T-cell (primary cell): ENCODE measurements at regions not wholly inside any gene's neighbourhood (a gene's known extent, or its start where the extent isn't known, plus 50 kb on each side); places are given as distances from the start of the nearest gene placed in this dataset.
"Not testable (repeated sequence)": the region's sequence is repeated elsewhere in the genome, so short reads cannot be mapped to it uniquely, and the experiment has no call there.

Experiments used
- ATAC-seq, 4 experiments: fragments of 200-7000 bp in 3 of 4; fragments of 150-1000 bp in 1 of 4; cut with Tn5 transposase; replicated peaks in 1 of 4; 1 replicate in 3 of 4; 2 replicates in 1 of 4; pipeline ENCODE4 v1.10.0; 2021; ENCODE audit warnings: moderate library complexity in 3 of 4, mild to moderate bottlenecking in 2 of 4, moderate number of reproducible peaks in 1 of 4
- CTCF ChIA-PET, 2 donors: fragments of 300-600 bp; sonication (Branson Sonifier 250); formaldehyde crosslinking; loops; one replicate each; lab custom pipeline; 2022; ENCODE audit warnings: antibody characterized with exemption in 2 of 2; lab: Charles Lee
- POLR2A ChIA-PET, 2 donors: fragments of 300-600 bp; sonication (Branson Sonifier 250); formaldehyde crosslinking; loops; one replicate each; lab custom pipeline; 2022; ENCODE audit warnings: antibody characterized with exemption in 2 of 2; lab: Charles Lee
- DNase-seq, 35 experiments: peaks; one replicate each; pipeline versions ENCODE4 v3.0.0 to v3.0.0-alpha.2; 2013 to 2023
- H3K27ac ChIP-seq: one replicate; pipeline ENCODE4 v1.5.1; 2013; ENCODE audit warnings: low read length
- H3K27me3 ChIP-seq, 2 experiments: replicated peaks in 1 of 2; 1 replicate in 1 of 2; 2 replicates in 1 of 2; pipeline versions ENCODE4 v1.6.1 to v1.7.0; 2013; ENCODE audit warnings: low read length in 1 of 2, mixed read lengths in 1 of 2; ENCODE audit not compliant: control insufficient read depth in 2 of 2, insufficient read depth in 2 of 2; ENCODE audit errors: extremely low read depth in 1 of 2
- H3K36me3 ChIP-seq, 2 donors: 1 replicate in 1 of 2; 2 replicates in 1 of 2; pipeline versions ENCODE4 v1.6.1 to v1.7.0; 2013; ENCODE audit warnings: low read length in 1 of 2; ENCODE audit not compliant: control insufficient read depth in 2 of 2, insufficient read depth in 1 of 2; ENCODE audit errors: extremely low read depth in 1 of 2
- H3K4me1 ChIP-seq, 2 experiments: 1 replicate in 1 of 2; 2 replicates in 1 of 2; pipeline versions ENCODE4 v1.6.1 to v1.7.0; 2013; ENCODE audit warnings: low read length in 2 of 2, mixed read lengths in 1 of 2; ENCODE audit not compliant: insufficient read depth in 2 of 2, control insufficient read depth in 1 of 2; ENCODE audit errors: extremely low read depth in 1 of 2
- H3K4me3 ChIP-seq, 2 donors: 1 replicate in 1 of 2; 2 replicates in 1 of 2; pipeline versions ENCODE4 v1.5.1 to v1.7.0; 2013; ENCODE audit warnings: mild to moderate bottlenecking in 2 of 2, low read length in 1 of 2, moderate library complexity in 1 of 2; ENCODE audit not compliant: control insufficient read depth in 1 of 2; ENCODE audit errors: extremely low read depth in 1 of 2
- H3K9me3 ChIP-seq: 2 replicates; pipeline ENCODE4 v1.7.0; 2013
- H3K27ac Mint-ChIP-seq, 2 donors: one replicate each; pipeline ENCODE4 v1.8.0; 2020 to 2021; ENCODE audit warnings: mild to moderate bottlenecking in 2 of 2, mixed read lengths in 2 of 2
- H3K27me3 Mint-ChIP-seq, 2 donors: one replicate each; pipeline ENCODE4 v1.8.0; 2021 to 2022; ENCODE audit warnings: mixed read lengths in 2 of 2
- H3K36me3 Mint-ChIP-seq: one replicate; pipeline ENCODE4 v1.8.0; 2021; ENCODE audit warnings: mixed read lengths
- H3K4me1 Mint-ChIP-seq, 3 donors: one replicate each; pipeline ENCODE4 v1.8.0; 2020 to 2022; ENCODE audit warnings: mixed read lengths in 3 of 3, mild to moderate bottlenecking in 1 of 3
- H3K4me3 Mint-ChIP-seq, 3 donors: one replicate each; pipeline ENCODE4 v1.8.0; 2020 to 2022; ENCODE audit warnings: mild to moderate bottlenecking in 3 of 3, mixed read lengths in 3 of 3, moderate library complexity in 3 of 3
- H3K9me3 Mint-ChIP-seq, 3 donors: one replicate each; pipeline ENCODE4 v1.8.0; 2020 to 2022; ENCODE audit warnings: mixed read lengths in 3 of 3
- WGBS: methylation state at CpG from one replicate; pipeline ENCODE4 v1.1.5; 2013; ENCODE audit warnings: missing lambda C conversion rate; ENCODE audit not compliant: insufficient coverage; 5-methylcytosine and 5-hydroxymethylcytosine counted together

GRCh38 chr4:100872811-100873210 lies 355.0 kb upstream of the EMCN start:
- no peak for DNase-seq
- H3K4me3 Mint-ChIP-seq: no peak overlapping the region
- WGBS: 100% methylated on average over 1 of the region's 3 CpGs
- H3K27ac ChIP-seq: no peak overlapping the region
- no peaks in the 10 kb centered on the region for H3K4me1 Mint-ChIP-seq
- H3K4me1 ChIP-seq: no peaks in the 10 kb centered on the region
- H3K4me3 ChIP-seq: no peak overlapping the region
- peaks cover 2 to 5% of the 10 kb centered on the region in 2 donors for H3K27me3 Mint-ChIP-seq
- no peak overlapping the region for H3K27ac Mint-ChIP-seq
- CTCF ChIA-PET: no interaction called here
- ATAC-seq: no peak
- H3K36me3 Mint-ChIP-seq: no peaks in the 10 kb centered on the region
- POLR2A ChIA-PET: no interaction called here
- no peaks in the 10 kb centered on the region for H3K9me3 ChIP-seq
- peaks cover 0 to 14% of the 10 kb centered on the region in 2 experiments for H3K27me3 ChIP-seq
- H3K36me3 ChIP-seq: no peaks in the 10 kb centered on the region
- no peaks in the 10 kb centered on the region for H3K9me3 Mint-ChIP-seq

DNA sequence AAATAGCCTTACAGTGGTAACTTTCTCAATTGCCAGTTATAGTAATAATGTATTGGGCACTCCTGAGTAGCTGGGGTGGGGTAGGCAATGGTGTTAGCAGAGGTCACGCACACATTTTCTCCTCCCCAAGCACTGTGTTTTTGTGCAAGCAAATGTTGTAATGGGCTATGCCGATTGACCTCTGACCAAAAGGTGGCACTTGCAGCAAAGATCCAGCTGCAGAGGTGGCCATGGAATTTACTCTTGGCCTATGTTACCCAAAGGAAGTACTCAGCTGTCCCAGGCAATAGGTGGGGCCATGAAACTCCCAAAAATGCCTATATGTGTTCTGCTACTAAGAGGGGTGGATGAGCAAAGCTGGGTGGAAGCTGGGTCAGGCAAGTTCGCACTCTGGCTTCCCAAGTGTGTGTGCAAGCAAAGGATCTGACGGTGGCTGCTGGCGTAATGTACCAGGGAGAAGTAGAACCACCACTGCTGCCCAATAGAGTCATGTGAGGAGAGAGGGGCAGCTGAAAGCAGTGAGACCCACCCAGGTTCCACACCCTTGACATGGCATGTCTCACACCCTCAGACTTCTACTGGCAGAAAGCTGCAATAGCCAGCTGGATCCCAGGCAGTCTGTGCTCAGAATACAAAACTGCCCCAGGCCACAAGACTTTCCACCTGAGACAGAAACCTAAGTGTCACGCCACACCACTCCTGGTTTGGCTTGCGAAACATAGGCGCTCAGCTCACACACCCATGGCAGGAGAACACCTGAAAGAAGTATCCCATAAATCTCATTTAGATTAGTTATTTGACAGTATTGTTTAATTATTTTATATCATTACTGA lies 353.3 kb upstream of the EMCN start:
- Mint-ChIP-seq H3K27ac (no peak overlapping the region), H3K9me3 (peaks cover 4 to 6% (median 6%) of the 10 kb centered on the region in 3 donors), H3K4me1 (no peaks in the 10 kb centered on the region), H3K27me3 (peaks cover 2 to 15% of the 10 kb centered on the region in 2 donors), H3K36me3 (peaks cover 3% of the 10 kb centered on the region), H3K4me3 (no peak overlapping the region)
- Histone ChIP-seq H3K4me3 (no peak overlapping the region), H3K27me3 (peaks cover 0 to 14% of the 10 kb centered on the region in 2 experiments), H3K4me1 (no peaks in the 10 kb centered on the region), H3K27ac (no peak overlapping the region), H3K9me3 (no peaks in the 10 kb centered on the region), H3K36me3 (no peaks in the 10 kb centered on the region)
- ChIA-PET CTCF (no interaction called here), POLR2A (no interaction called here)
- ATAC-seq (no peak), DNase-seq (no peak)
- WGBS: 93% methylated on average over 2 of the region's 8 CpGs

DNA sequence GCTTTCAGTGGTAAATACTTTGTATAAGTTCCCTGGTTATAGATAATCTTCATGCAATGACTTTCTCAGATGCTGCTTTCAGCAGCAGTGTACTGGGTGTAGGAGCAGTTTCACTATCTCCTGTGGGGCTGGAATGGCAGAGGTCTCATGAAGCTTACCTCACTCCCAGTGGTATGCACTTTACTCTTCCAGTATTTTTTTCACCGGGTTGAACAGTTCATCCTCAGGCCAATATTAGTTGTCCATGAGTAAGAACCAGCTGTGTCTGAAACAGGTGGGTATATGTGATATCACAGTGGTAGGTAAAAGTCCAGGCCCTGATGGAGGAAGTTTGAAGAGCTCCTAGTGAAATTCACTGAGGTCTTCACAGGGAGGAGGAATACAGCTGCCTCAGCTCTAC lies 351.5 kb upstream of the EMCN start:
- ATAC-seq (no peak), DNase-seq (no peak)
- no peaks in the 10 kb centered on the region for H3K4me1 ChIP-seq
- no peak overlapping the region for H3K27ac ChIP-seq
- H3K27me3 ChIP-seq: peaks cover 0 to 14% of the 10 kb centered on the region in 2 experiments
- POLR2A ChIA-PET: no interaction called here
- Mint-ChIP-seq H3K4me3 (no peak overlapping the region), H3K9me3 (peaks cover 4 to 12% (median 9%) of the 10 kb centered on the region in 3 donors), H3K36me3 (peaks cover 3% of the 10 kb centered on the region), H3K27me3 (peaks cover 6 to 21% of the 10 kb centered on the region in 2 donors), H3K27ac (no peak overlapping the region), H3K4me1 (no peaks in the 10 kb centered on the region)
- H3K9me3 ChIP-seq: no peaks in the 10 kb centered on the region
- H3K4me3 ChIP-seq: no peak overlapping the region
- CTCF ChIA-PET: no interaction called here
- no CpG with 5 or more reads among the region's 1 CpG for WGBS
- no peaks in the 10 kb centered on the region for H3K36me3 ChIP-seq

DNA sequence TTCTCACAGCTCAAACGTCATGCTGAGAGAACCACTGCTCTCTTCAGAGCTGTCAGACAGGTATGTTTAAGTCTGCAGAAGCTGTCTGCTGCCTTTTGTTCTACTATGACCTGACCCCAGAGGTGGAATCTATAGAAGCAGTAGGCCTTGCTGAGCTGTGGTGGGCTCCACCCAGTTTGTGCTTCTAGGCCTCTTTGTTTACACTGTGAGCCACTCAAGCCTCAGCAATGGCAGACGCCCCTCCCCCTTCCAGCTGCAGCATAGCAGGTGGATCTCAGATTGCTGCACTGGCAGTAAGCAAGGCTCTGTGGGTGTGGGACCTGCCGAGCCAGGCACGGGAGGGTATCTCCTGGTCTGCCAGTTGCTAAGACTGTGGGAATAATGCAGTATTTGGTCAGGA lies 350.5 kb upstream of the EMCN start:
- peaks cover 0 to 14% of the 10 kb centered on the region in 2 experiments for H3K27me3 ChIP-seq
- peaks cover 4 to 12% (median 11%) of the 10 kb centered on the region in 3 donors for H3K9me3 Mint-ChIP-seq
- H3K27me3 Mint-ChIP-seq: peaks cover 4 to 21% of the 10 kb centered on the region in 2 donors
- POLR2A ChIA-PET: interaction anchor here in 1 of 2 donors (0.6 kb wide), 1 partner anchor 18 kb away, joined by 4 read pairs; no protein-coding TSS in a partner anchor
- H3K9me3 ChIP-seq, H3K27ac Mint-ChIP-seq, CTCF ChIA-PET, H3K4me3 ChIP-seq, H3K27ac ChIP-seq, H3K4me1 ChIP-seq, H3K36me3 Mint-ChIP-seq, ATAC-seq, H3K4me1 Mint-ChIP-seq, H3K4me3 Mint-ChIP-seq, DNase-seq, H3K36me3 ChIP-seq: not testable (repeated sequence)
- WGBS: 67% methylated on average over 4 of the region's 4 CpGs

- ChIA-PET POLR2A (no interaction called here), CTCF (no interaction called here)
- Mint-ChIP-seq H3K9me3 (no peaks in the 10 kb centered on the region), H3K36me3 (no peaks in the 10 kb centered on the region), H3K27ac (no peak overlapping the region), H3K4me1 (no peaks in the 10 kb centered on the region), H3K4me3 (no peak overlapping the region), H3K27me3 (no peaks in the 10 kb centered on the region)
- no peak for DNase-seq
- Histone ChIP-seq H3K4me3 (no peak overlapping the region), H3K27ac (no peak overlapping the region), H3K36me3 (no peaks in the 10 kb centered on the region), H3K4me1 (no peaks in the 10 kb centered on the region), H3K9me3 (no peaks in the 10 kb centered on the region), H3K27me3 (no peaks in the 10 kb centered on the region)
- WGBS: no CpG with 5 or more reads among the region's 1 CpG
- ATAC-seq: no peak
Observed at GRCh38 chr4:100852326-100852725, 334.5 kb upstream of the EMCN start.

DNA sequence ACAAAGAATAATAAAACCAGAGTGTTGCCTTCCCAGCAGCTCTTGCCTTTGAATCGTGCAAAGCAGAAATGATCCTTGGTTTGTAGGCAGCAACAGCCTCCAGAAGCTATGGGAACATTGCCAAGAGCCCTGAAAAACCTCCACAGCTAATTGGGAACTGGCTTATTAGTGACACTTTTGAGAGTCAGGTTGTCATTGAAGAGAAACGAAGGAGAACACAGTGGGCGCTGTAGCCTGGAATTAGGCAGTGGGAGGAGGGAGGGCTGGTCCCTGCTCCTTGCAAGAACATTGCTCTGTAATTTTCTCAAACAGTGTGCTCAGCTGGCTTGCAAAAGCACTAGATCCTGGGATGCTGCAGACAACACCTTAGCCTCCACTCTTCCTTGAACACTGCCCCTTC lies 331.5 kb upstream of the EMCN start:
- H3K4me1 ChIP-seq: no peaks in the 10 kb centered on the region
- POLR2A ChIA-PET: no interaction called here
- 76% methylated on average over 3 of the region's 3 CpGs for WGBS
- Mint-ChIP-seq H3K36me3 (no peaks in the 10 kb centered on the region), H3K4me1 (no peaks in the 10 kb centered on the region), H3K9me3 (no peaks in the 10 kb centered on the region), H3K27me3 (no peaks in the 10 kb centered on the region), H3K4me3 (no peak overlapping the region), H3K27ac (no peak overlapping the region)
- no peak overlapping the region for H3K4me3 ChIP-seq
- CTCF ChIA-PET: no interaction called here
- H3K27me3 ChIP-seq: no peaks in the 10 kb centered on the region
- H3K36me3 ChIP-seq: no peaks in the 10 kb centered on the region
- H3K27ac ChIP-seq: no peak overlapping the region
- DNase-seq (no peak), ATAC-seq (no peak)
- H3K9me3 ChIP-seq: no peaks in the 10 kb centered on the region
